Testis (tissue), 2 donors: ENCODE measurements at regions not wholly inside any gene's neighbourhood (a gene's known extent, or its start where the extent isn't known, plus 50 kb on each side); places are given as distances from the start of the nearest gene placed in this dataset.

ENCODE experiments used
- CTCF ChIP-seq, 3 experiments: fragments of 450-650 bp in 2 of 3; fragments of 200-600 bp in 1 of 3; sonication (generic) in 1 of 3; IDR thresholded peaks; one replicate each; pipeline ENCODE4 v1.5.1; 2016 to 2019; ENCODE audit warnings: antibody characterized with exemption in 3 of 3, mild to moderate bottlenecking in 2 of 3, moderate library complexity in 1 of 3
- POLR2A ChIP-seq: fragments of 450-650 bp; IDR thresholded peaks from one replicate; pipeline ENCODE4 v1.6.1; 2017; ENCODE audit warnings: antibody characterized with exemption, mild to moderate bottlenecking, moderate library complexity

- TF ChIP-seq POLR2A (no peak), CTCF (IDR thresholded peaks at IDR 0.05) (no peak)
These were observed 131.3 kb upstream of the TWIST2 start for GRCh38 chr2:238716585-238716984.
